ENCODE measurements at regions not wholly inside any gene's neighbourhood (a gene's known extent, or its start where the extent isn't known, plus 50 kb on each side); places are given as distances from the start of the nearest gene placed in this dataset.

DNA sequence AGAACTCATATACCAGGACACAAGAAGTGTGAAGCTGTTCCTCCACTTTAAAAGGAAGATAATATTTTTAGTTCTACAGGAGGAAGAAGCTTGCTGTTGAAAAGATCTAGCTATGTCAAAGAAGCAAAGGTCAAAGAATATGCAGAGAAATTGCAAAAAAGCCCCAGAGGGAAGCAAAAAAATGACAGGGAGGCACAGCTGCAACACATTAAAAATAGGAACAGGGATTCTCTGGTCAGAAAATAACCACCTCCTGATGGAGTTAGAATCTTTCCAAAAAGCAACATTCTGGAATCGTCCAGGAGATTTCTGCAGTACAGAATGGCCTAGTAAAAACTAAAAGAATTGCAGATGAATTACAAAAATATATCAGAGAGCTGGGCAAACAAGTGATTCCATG, 238.9 kb upstream of the PRMT6 start:
- no peak overlapping the region for H3K27ac ChIP-seq
- H3K9me3 ChIP-seq (ENCODE audit: low read depth): no peaks in the 10 kb centered on the region
- no peak for DNase-seq (ENCODE audit: low read depth in 1 of 2, low spot score in 1 of 2)
- H3K27me3 ChIP-seq: no peaks in the 10 kb centered on the region
- no peaks in the 10 kb centered on the region for H3K36me3 ChIP-seq
- no peaks in the 10 kb centered on the region for H3K4me1 ChIP-seq (ENCODE audit: low read depth)
- no peak overlapping the region for H3K4me3 ChIP-seq
- TF ChIP-seq CTCF (IDR thresholded peaks at IDR 0.05; ENCODE audit: low read depth, low read length): no peak

GRCh38 chr1:106831511-106831910, 225.0 kb upstream of the PRMT6 start:
- DNase-seq (ENCODE audit: low read depth in 1 of 2, low spot score in 1 of 2): peak in 1 of 2 donors; percentile 2
- Histone ChIP-seq H3K36me3 (no peaks in the 10 kb centered on the region), H3K27ac (no peak overlapping the region), H3K4me1 (ENCODE audit: low read depth) (no peaks in the 10 kb centered on the region), H3K9me3 (ENCODE audit: low read depth) (no peaks in the 10 kb centered on the region), H3K27me3 (no peaks in the 10 kb centered on the region), H3K4me3 (no peak overlapping the region)
- TF ChIP-seq CTCF (IDR thresholded peaks at IDR 0.05; ENCODE audit: low read depth, low read length): no peak

GRCh38 chr1:106836708-106837107, 219.8 kb upstream of the PRMT6 start:
- H3K36me3 ChIP-seq: no peaks in the 10 kb centered on the region
- no peak overlapping the region for H3K4me3 ChIP-seq
- H3K27me3 ChIP-seq: no peaks in the 10 kb centered on the region
- H3K4me1 ChIP-seq (ENCODE audit: low read depth): no peaks in the 10 kb centered on the region
- DNase-seq (ENCODE audit: low read depth in 1 of 2, low spot score in 1 of 2): no peak
- H3K9me3 ChIP-seq (ENCODE audit: low read depth): no peaks in the 10 kb centered on the region
- no peak for TF ChIP-seq CTCF (IDR thresholded peaks at IDR 0.05; ENCODE audit: low read depth, low read length)
- H3K27ac ChIP-seq: no peak overlapping the region

- Histone ChIP-seq H3K27ac (no peak overlapping the region), H3K4me3 (no peak overlapping the region), H3K27me3 (no peaks in the 10 kb centered on the region), H3K9me3 (ENCODE audit: low read depth) (no peaks in the 10 kb centered on the region), H3K4me1 (ENCODE audit: low read depth) (no peaks in the 10 kb centered on the region), H3K36me3 (no peaks in the 10 kb centered on the region)
- no peak for TF ChIP-seq CTCF (IDR thresholded peaks at IDR 0.05; ENCODE audit: low read depth, low read length)
- DNase-seq (ENCODE audit: low read depth in 1 of 2, low spot score in 1 of 2): no peak
Measured at GRCh38 chr1:106843518-106843917, 213.0 kb upstream of the PRMT6 start.

- DNase-seq (ENCODE audit: low read depth in 1 of 2, low spot score in 1 of 2): no peak
- Histone ChIP-seq H3K36me3 (no peaks in the 10 kb centered on the region), H3K4me1 (ENCODE audit: low read depth) (no peaks in the 10 kb centered on the region), H3K9me3 (ENCODE audit: low read depth) (no peaks in the 10 kb centered on the region), H3K4me3 (no peak overlapping the region), H3K27ac (no peak overlapping the region), H3K27me3 (no peaks in the 10 kb centered on the region)
- TF ChIP-seq CTCF (IDR thresholded peaks at IDR 0.05; ENCODE audit: low read depth, low read length): no peak
Measured at GRCh38 chr1:106846656-106847055, 209.8 kb upstream of the PRMT6 start.

- no peak overlapping the region for H3K4me3 ChIP-seq
- H3K9me3 ChIP-seq (ENCODE audit: low read depth): no peaks in the 10 kb centered on the region
- DNase-seq (ENCODE audit: low read depth in 1 of 2, low spot score in 1 of 2): no peak
- H3K27me3 ChIP-seq: no peaks in the 10 kb centered on the region
- no peak for TF ChIP-seq CTCF (IDR thresholded peaks at IDR 0.05; ENCODE audit: low read depth, low read length)
- no peaks in the 10 kb centered on the region for H3K4me1 ChIP-seq (ENCODE audit: low read depth)
- H3K36me3 ChIP-seq: no peaks in the 10 kb centered on the region
- H3K27ac ChIP-seq: no peak overlapping the region
Measured at GRCh38 chr1:106861110-106861509, 195.4 kb upstream of the PRMT6 start.

All from cardiac muscle cell (in vitro differentiated cells and primary cell).